BE2C (cell line): ENCODE measurements at regions not wholly inside any gene's neighbourhood (a gene's known extent, or its start where the extent isn't known, plus 50 kb on each side); places are given as distances from the start of the nearest gene placed in this dataset.

Experiments used
- DNase-seq: peaks from one replicate; pipeline ENCODE4 v3.0.0-alpha.2; 2020
- H3K27me3 ChIP-seq: fragments of 250-450 bp; sonication (Bioruptor Pico); 2 replicates; pipeline ENCODE4 v1.5.1; 2020; ENCODE audit warnings: mild to moderate bottlenecking
- H3K36me3 ChIP-seq: fragments of 250-450 bp; sonication (Bioruptor Pico); 2 replicates; pipeline ENCODE4 v1.5.1; 2020; ENCODE audit warnings: mild to moderate bottlenecking
- H3K4me1 ChIP-seq: fragments of 250-450 bp; sonication (Bioruptor Pico); 2 replicates; pipeline ENCODE4 v1.5.1; 2020
- H3K4me3 ChIP-seq: 2 replicates; pipeline ENCODE4 v1.5.1; 2011; ENCODE audit warnings: low read depth, low read length
- H3K9me3 ChIP-seq: fragments of 250-450 bp; sonication (Bioruptor Pico); 2 replicates; pipeline ENCODE4 v1.5.1; 2020
- CTCF ChIP-seq: IDR thresholded peaks from 2 replicates; pipeline ENCODE4 v1.5.1; 2012; ENCODE audit warnings: mild to moderate bottlenecking, low read depth, low read length

GRCh38 chr7:136036336-136036735 lies 59.2 kb upstream of the MTPN start:
- Histone ChIP-seq H3K27me3 (no peaks in the 10 kb centered on the region), H3K4me1 (peaks cover 15% of the 10 kb centered on the region), H3K9me3 (no peaks in the 10 kb centered on the region), H3K36me3 (no peaks in the 10 kb centered on the region), H3K4me3 (no peak overlapping the region)
- TF ChIP-seq CTCF = no peak
- DNase-seq = no peak

GRCh38 chr7:136034132-136034531 lies 57.0 kb upstream of the MTPN start:
- Histone ChIP-seq H3K36me3 (no peaks in the 10 kb centered on the region), H3K9me3 (no peaks in the 10 kb centered on the region), H3K27me3 (no peaks in the 10 kb centered on the region), H3K4me3 (no peak overlapping the region), H3K4me1 (peaks cover 15% of the 10 kb centered on the region)
- no peak for TF ChIP-seq CTCF
- no peak for DNase-seq

- peaks cover 15% of the 10 kb centered on the region for H3K4me1 ChIP-seq
- no peak for TF ChIP-seq CTCF
- no peaks in the 10 kb centered on the region for H3K9me3 ChIP-seq
- no peaks in the 10 kb centered on the region for H3K27me3 ChIP-seq
- DNase-seq = peak; percentile 60
- H3K4me3 ChIP-seq = no peak overlapping the region
- no peaks in the 10 kb centered on the region for H3K36me3 ChIP-seq
Measured at GRCh38 chr7:136033413-136034031, 56.4 kb upstream of the MTPN start.

- DNase-seq = no peak
- TF ChIP-seq CTCF = no peak
- no peaks in the 10 kb centered on the region for H3K9me3 ChIP-seq
Measured at GRCh38 chr7:136030867-136031318, 53.7 kb upstream of the MTPN start.

GRCh38 chr7:136030330-136030729 lies 53.2 kb upstream of the MTPN start:
- DNase-seq = no peak
- Histone ChIP-seq H3K27me3 (no peaks in the 10 kb centered on the region), H3K4me3 (no peak overlapping the region), H3K9me3 (no peaks in the 10 kb centered on the region), H3K36me3 (no peaks in the 10 kb centered on the region), H3K4me1 (peaks cover 15% of the 10 kb centered on the region)
- TF ChIP-seq CTCF = no peak

More at GRCh38 chr7:136030867-136031318, 53.7 kb upstream of the MTPN start:
- no peaks in the 10 kb centered on the region for H3K27me3 ChIP-seq
- no peak overlapping the region for H3K4me3 ChIP-seq
- H3K36me3 ChIP-seq = no peaks in the 10 kb centered on the region
- H3K4me1 ChIP-seq = peaks cover 15% of the 10 kb centered on the region

- Histone ChIP-seq H3K27me3 (no peaks in the 10 kb centered on the region), H3K4me1 (no peaks in the 10 kb centered on the region; the same call in 1 of the 2 replicates), H3K9me3 (no peaks in the 10 kb centered on the region), H3K4me3 (no peak overlapping the region), H3K36me3 (no peaks in the 10 kb centered on the region)
- DNase-seq = no peak
- no peak for TF ChIP-seq CTCF
Measured at GRCh38 chr7:136027160-136027559, 50.0 kb upstream of the MTPN start.
